ENCODE measurements at regions not wholly inside any gene's neighbourhood (a gene's known extent, or its start where the extent isn't known, plus 50 kb on each side); places are given as distances from the start of the nearest gene placed in this dataset.

GRCh38 chr5:174293006-174293405 is 247.5 kb downstream of the NSG2 start:
- DNase-seq: no peak

GRCh38 chr5:174293481-174293880 is 248.0 kb downstream of the NSG2 start:
- DNase-seq: no peak

- DNase-seq: no peak
These were observed 249.6 kb downstream of the NSG2 start for GRCh38 chr5:174294891-174295620.

GRCh38 chr5:174295702-174296436 is 250.4 kb downstream of the NSG2 start:
- DNase-seq: no peak

GRCh38 chr5:174300118-174300940 is 254.8 kb downstream of the NSG2 start:
- DNase-seq: no peak

GRCh38 chr5:174300941-174301761 is 255.6 kb downstream of the NSG2 start:
- DNase-seq: no peak

- no peak for DNase-seq
These were observed 256.5 kb downstream of the NSG2 start for GRCh38 chr5:174301848-174302625.

GRCh38 chr5:174303035-174303434 is 257.5 kb downstream of the NSG2 start:
- no peak for DNase-seq

- no peak for DNase-seq
These were observed 258.0 kb downstream of the NSG2 start for GRCh38 chr5:174303437-174304045.

GRCh38 chr5:174305241-174305681 is 259.8 kb downstream of the NSG2 start:
- no peak for DNase-seq

- DNase-seq: no peak
These were observed 261.0 kb downstream of the NSG2 start for GRCh38 chr5:174306345-174307030.

- DNase-seq: no peak
These were observed 261.5 kb downstream of the NSG2 start for GRCh38 chr5:174307031-174307408.

- DNase-seq: no peak
These were observed 262.3 kb downstream of the NSG2 start for GRCh38 chr5:174307656-174308271.

GRCh38 chr5:174309131-174309795 is 263.8 kb downstream of the NSG2 start:
- DNase-seq: no peak

GRCh38 chr5:174310243-174310642 is 264.7 kb downstream of the NSG2 start:
- DNase-seq: no peak

- DNase-seq: no peak
These were observed 265.2 kb downstream of the NSG2 start for GRCh38 chr5:174310706-174311105.

GRCh38 chr5:174311121-174311520 is 265.6 kb downstream of the NSG2 start:
- no peak for DNase-seq

GRCh38 chr5:174311531-174312269 is 266.2 kb downstream of the NSG2 start:
- DNase-seq: peak; percentile 22 to 41

- no peak for DNase-seq
These were observed 266.7 kb downstream of the NSG2 start for GRCh38 chr5:174312270-174312617.
